Stimulated activated CD4-positive, alpha-beta T cell treated with anti-CD3 and anti-CD28 coated beads, Interleukin-15, amount 100 ng/mL, for 48 hours (primary cell): ENCODE measurements at regions not wholly inside any gene's neighbourhood (a gene's known extent, or its start where the extent isn't known, plus 50 kb on each side); places are given as distances from the start of the nearest gene placed in this dataset.

Source experiments
- DNase-seq, 2 donors: peaks; one replicate each; pipeline ENCODE4 v3.0.0-alpha.2; 2020; ENCODE audit warnings: low read depth in 2 of 2

GRCh38 chr18:2168022-2168421, 403.3 kb downstream of the METTL4 start:
- DNase-seq = no peak

- no peak for DNase-seq
These were observed 401.6 kb downstream of the METTL4 start for GRCh38 chr18:2169656-2170055.

GRCh38 chr18:2171840-2172625, 399.3 kb downstream of the METTL4 start:
- DNase-seq = no peak

GRCh38 chr18:2172881-2173280, 398.4 kb downstream of the METTL4 start:
- DNase-seq = no peak

- no peak for DNase-seq
These were observed 397.8 kb downstream of the METTL4 start for GRCh38 chr18:2173486-2173885.

GRCh38 chr18:2178036-2178435, 393.3 kb downstream of the METTL4 start:
- no peak for DNase-seq

GRCh38 chr18:2179498-2180183, 391.7 kb downstream of the METTL4 start:
- DNase-seq = no peak

- DNase-seq = no peak
These were observed 390.7 kb downstream of the METTL4 start for GRCh38 chr18:2180586-2180985.

- DNase-seq = no peak
These were observed 387.9 kb downstream of the METTL4 start for GRCh38 chr18:2183432-2183831.

GRCh38 chr18:2186967-2187366, 384.3 kb downstream of the METTL4 start:
- DNase-seq = no peak

GRCh38 chr18:2188258-2188657, 383.0 kb downstream of the METTL4 start:
- no peak for DNase-seq

GRCh38 chr18:2191180-2191790, 380.0 kb downstream of the METTL4 start:
- DNase-seq = no peak

- DNase-seq = no peak
These were observed 378.7 kb downstream of the METTL4 start for GRCh38 chr18:2192562-2192961.

- no peak for DNase-seq
These were observed 373.4 kb downstream of the METTL4 start for GRCh38 chr18:2197946-2198345.

GRCh38 chr18:2199060-2199459, 372.2 kb downstream of the METTL4 start:
- no peak for DNase-seq

- no peak for DNase-seq
These were observed 370.2 kb downstream of the METTL4 start for GRCh38 chr18:2201036-2201600.

GRCh38 chr18:2204736-2205135, 366.6 kb downstream of the METTL4 start:
- no peak for DNase-seq

GRCh38 chr18:2207294-2207693, 364.0 kb downstream of the METTL4 start:
- DNase-seq = no peak

- no peak for DNase-seq
These were observed 358.6 kb downstream of the METTL4 start for GRCh38 chr18:2212598-2213205.

- no peak for DNase-seq
These were observed 357.4 kb downstream of the METTL4 start for GRCh38 chr18:2213905-2214304.

GRCh38 chr18:2217356-2217755, 353.9 kb downstream of the METTL4 start:
- DNase-seq = no peak

- DNase-seq = no peak
These were observed 353.2 kb downstream of the METTL4 start for GRCh38 chr18:2218101-2218500.
